ENCODE measurements at regions not wholly inside any gene's neighbourhood (a gene's known extent, or its start where the extent isn't known, plus 50 kb on each side); places are given as distances from the start of the nearest gene placed in this dataset.

DNA sequence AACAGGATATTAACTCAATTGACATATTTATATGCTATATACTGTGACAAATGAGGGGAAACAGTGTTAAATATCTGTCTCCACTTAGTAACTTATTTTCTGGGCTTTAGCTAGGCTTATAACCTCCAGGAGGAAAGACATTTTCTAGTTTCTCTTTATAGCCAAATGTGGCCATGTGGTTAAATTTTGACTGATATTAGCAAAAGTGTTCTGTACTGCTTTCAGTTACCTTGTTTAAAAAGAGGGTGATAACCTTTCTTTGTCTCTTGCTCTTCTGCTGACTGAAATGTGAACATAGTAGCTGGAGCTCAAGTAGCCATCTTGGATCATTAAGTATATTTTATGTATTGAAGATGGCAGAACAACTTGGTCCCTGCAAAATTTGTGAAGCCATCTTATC, 253.7 kb downstream of the PDHA2 start:
- ATAC-seq (ENCODE audit: low FRiP score) (no peak), DNase-seq (ENCODE audit: low spot score) (no peak)
- TF ChIP-seq, protein P1, sequence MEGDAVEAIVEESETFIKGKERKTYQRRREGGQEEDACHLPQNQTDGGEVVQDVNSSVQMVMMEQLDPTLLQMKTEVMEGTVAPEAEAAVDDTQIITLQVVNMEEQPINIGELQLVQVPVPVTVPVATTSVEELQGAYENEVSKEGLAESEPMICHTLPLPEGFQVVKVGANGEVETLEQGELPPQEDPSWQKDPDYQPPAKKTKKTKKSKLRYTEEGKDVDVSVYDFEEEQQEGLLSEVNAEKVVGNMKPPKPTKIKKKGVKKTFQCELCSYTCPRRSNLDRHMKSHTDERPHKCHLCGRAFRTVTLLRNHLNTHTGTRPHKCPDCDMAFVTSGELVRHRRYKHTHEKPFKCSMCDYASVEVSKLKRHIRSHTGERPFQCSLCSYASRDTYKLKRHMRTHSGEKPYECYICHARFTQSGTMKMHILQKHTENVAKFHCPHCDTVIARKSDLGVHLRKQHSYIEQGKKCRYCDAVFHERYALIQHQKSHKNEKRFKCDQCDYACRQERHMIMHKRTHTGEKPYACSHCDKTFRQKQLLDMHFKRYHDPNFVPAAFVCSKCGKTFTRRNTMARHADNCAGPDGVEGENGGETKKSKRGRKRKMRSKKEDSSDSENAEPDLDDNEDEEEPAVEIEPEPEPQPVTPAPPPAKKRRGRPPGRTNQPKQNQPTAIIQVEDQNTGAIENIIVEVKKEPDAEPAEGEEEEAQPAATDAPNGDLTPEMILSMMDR (IDR thresholded peaks at IDR 0.05): no peak

DNA sequence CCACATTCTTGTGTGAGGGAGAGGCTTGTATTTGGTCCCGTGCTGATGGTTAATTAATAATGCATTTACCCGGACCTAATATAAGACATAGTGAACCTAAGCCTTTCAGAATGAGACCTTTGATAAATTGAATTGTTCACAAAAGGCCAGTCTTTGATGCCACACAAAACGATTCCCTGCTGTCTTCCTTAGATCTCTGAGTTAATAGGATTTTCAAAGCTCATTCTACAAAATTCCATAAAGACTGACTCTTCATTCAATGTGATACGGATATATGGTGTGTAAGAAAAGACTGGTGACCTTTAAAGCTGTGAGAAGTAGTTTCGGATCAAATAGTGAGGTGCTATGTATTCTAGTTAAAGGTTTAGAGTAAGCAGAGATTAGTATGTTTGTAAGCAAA, 254.3 kb downstream of the PDHA2 start:
- ATAC-seq (ENCODE audit: low FRiP score) (no peak), DNase-seq (ENCODE audit: low spot score) (no peak)
- TF ChIP-seq, protein P1 (IDR thresholded peaks at IDR 0.05): no peak

DNA sequence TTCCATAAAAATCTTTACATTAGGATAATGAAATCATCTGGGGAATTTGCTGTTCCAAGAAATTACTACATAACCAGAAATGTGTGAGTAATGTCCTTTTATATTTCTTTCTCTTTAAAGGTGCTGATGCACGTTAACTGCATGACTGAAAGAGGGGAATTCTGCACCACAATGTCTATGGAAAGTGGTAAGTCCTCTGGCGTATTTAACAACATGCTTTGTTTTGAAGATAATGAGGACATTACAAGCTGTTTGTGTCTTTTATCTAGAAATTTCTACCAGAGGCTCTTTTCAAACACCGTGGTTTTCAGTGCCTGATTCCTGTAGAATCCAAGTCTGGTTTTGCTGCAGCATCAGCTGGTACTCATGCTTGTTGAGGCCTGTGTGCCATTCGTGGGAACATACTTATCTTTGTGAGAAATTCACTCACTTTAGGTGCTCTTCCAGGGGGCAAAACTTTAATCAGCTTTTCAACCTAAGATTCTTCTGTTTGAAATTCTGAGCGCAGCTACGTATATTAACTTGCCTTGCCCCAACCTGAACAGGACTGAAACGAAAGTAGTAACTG, 257.2 kb downstream of the PDHA2 start:
- TF ChIP-seq, protein P1 (IDR thresholded peaks at IDR 0.05): no peak
- DNase-seq (ENCODE audit: low spot score): no peak
- no peak for ATAC-seq (ENCODE audit: low FRiP score)

DNA sequence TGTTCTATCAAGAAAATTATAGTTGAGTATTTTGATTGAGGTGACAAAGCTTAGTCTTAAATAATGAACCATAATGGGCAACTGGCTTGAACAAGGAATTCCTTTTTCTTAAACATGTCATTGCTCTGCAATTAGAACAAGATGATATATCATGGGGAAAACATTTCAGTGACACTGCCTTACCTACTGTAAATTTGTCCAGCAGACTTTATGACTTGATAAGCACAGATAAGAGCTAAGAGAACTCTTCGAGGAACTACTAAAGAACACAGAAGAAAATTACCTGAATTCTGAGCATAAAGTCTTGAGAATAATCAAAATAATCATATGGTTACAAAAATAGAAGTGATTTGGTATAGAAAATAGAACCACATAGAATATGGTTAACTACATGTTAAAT, 257.8 kb downstream of the PDHA2 start:
- TF ChIP-seq, protein P1 (IDR thresholded peaks at IDR 0.05): no peak
- DNase-seq (ENCODE audit: low spot score) (no peak), ATAC-seq (ENCODE audit: low FRiP score) (no peak)

DNA sequence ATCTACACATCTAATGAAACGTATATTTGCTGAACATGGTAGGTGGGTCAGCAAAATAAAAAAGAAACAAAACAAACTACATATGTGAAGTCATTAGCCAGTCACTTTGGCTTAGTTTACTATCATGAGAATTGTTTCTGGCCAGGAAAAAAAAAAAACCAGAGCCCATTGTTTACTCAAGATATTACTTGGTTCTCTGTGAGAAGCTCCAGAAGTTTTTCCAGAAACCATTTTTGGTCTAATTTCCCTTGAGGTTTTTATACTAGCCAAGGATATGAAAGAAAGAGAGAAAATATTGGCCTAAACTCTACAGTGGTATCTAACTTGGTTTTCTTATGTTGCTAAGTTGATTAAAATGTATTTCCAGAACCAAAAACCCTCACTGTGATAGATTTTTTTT, 259.1 kb downstream of the PDHA2 start:
- TF ChIP-seq, protein P1 (IDR thresholded peaks at IDR 0.05): no peak
- DNase-seq (ENCODE audit: low spot score) (no peak), ATAC-seq (ENCODE audit: low FRiP score) (no peak)

DNA sequence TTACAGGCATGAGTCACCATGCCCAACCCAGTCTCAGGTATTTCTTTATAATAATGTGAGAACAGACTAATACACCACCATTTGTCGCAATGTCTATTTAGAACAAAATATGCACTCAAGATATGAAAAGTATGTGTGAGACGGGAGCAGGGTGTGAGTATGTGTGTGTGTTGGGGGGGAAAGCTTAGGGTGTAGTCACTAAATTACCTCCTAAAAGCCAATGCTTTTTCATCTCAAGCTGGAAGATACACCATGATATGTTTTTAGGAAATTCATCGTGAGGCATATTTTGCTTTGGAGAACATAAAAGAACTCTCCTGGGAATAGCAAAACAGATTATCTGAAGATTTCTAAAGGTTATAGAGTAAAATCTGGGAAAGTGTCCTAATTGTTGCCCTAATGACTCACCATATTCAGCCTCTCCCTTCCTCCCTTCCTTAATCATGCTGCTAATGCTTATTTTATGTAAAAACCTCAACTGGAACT, 262.7 kb downstream of the PDHA2 start:
- ATAC-seq (ENCODE audit: low FRiP score) (peak; percentile 93), DNase-seq (ENCODE audit: low spot score) (no peak)
- TF ChIP-seq, protein P1 (IDR thresholded peaks at IDR 0.05): no peak

DNA sequence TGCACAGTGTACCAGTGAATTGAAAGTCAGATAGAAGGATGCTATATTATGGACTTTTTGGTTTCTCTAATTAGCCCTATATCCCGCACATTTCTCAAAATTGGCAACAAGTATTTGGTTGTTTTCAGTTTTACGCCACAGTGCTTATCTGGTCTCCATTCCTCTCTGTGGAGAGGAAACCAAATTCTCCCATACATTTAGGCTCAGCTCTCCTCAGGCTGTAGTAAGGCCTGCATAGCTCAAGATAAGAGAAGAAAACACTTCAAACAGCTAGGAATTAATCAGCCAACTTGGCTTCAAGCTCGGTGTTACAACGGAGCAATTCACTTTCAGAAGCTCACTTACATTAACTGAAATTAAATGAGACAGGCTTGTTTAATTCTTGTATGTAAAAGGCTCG, 263.2 kb downstream of the PDHA2 start:
- TF ChIP-seq, protein P1 (IDR thresholded peaks at IDR 0.05): no peak
- DNase-seq (ENCODE audit: low spot score) (no peak), ATAC-seq (ENCODE audit: low FRiP score) (peak; percentile 43)

Data from omental fat pad (tissue), 3 donors.